ENCODE measurements at regions not wholly inside any gene's neighbourhood (a gene's known extent, or its start where the extent isn't known, plus 50 kb on each side); places are given as distances from the start of the nearest gene placed in this dataset.

GRCh38 chr11:115985896-115986295, 481.7 kb upstream of the CADM1 start:
- TF ChIP-seq, protein P1, sequence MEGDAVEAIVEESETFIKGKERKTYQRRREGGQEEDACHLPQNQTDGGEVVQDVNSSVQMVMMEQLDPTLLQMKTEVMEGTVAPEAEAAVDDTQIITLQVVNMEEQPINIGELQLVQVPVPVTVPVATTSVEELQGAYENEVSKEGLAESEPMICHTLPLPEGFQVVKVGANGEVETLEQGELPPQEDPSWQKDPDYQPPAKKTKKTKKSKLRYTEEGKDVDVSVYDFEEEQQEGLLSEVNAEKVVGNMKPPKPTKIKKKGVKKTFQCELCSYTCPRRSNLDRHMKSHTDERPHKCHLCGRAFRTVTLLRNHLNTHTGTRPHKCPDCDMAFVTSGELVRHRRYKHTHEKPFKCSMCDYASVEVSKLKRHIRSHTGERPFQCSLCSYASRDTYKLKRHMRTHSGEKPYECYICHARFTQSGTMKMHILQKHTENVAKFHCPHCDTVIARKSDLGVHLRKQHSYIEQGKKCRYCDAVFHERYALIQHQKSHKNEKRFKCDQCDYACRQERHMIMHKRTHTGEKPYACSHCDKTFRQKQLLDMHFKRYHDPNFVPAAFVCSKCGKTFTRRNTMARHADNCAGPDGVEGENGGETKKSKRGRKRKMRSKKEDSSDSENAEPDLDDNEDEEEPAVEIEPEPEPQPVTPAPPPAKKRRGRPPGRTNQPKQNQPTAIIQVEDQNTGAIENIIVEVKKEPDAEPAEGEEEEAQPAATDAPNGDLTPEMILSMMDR (IDR thresholded peaks at IDR 0.05): no peak
- no peak for TF ChIP-seq POLR2A (IDR thresholded peaks at IDR 0.05)
- Histone ChIP-seq H3K4me3 (no peak overlapping the region), H3K27ac (no peak overlapping the region), H3K4me1 (peaks cover 0 to 6% (median 0%) of the 10 kb centered on the region in 3 donors), H3K9me3 (no peaks in the 10 kb centered on the region), H3K27me3 (no peaks in the 10 kb centered on the region), H3K36me3 (no peaks in the 10 kb centered on the region)
- intact Hi-C loops (cut with DNase I): no loop called here
- WGBS, 2 donors: 60 to 70% methylated on average over 5 to 6 of the region's 6 CpGs
- no peak for DNase-seq

DNA sequence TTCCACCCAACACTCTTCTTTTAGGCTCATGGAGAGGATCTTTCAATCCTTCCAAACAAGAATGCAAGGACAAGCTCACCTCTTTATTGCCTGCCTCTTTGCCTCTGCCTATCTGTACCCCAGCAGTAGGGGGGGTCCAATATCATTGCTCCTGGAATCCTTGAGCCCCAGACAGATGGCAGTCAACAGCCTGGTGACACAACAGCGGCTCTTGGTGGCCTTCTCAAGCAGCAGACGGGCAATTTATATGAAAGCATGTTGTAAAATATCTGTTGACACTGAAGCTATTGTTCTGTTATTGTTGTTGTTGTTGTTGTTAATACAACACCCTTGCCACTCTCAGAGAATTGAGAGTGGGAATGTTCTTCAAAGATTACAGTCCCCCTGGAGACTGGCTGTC, 480.0 kb upstream of the CADM1 start:
- Histone ChIP-seq H3K9me3 (no peaks in the 10 kb centered on the region), H3K4me1 (peaks cover 0 to 17% (median 9%) of the 10 kb centered on the region in 3 donors), H3K27me3 (no peaks in the 10 kb centered on the region), H3K27ac (no peak overlapping the region), H3K36me3 (no peaks in the 10 kb centered on the region), H3K4me3 (no peak overlapping the region)
- TF ChIP-seq POLR2A (IDR thresholded peaks at IDR 0.05): no peak
- TF ChIP-seq, protein P1 (IDR thresholded peaks at IDR 0.05): no peak
- DNase-seq: no peak
- 83 to 89% methylated on average over 2 of the region's 2 CpGs for WGBS, 2 donors
- intact Hi-C loops (cut with DNase I): no loop called here

DNA sequence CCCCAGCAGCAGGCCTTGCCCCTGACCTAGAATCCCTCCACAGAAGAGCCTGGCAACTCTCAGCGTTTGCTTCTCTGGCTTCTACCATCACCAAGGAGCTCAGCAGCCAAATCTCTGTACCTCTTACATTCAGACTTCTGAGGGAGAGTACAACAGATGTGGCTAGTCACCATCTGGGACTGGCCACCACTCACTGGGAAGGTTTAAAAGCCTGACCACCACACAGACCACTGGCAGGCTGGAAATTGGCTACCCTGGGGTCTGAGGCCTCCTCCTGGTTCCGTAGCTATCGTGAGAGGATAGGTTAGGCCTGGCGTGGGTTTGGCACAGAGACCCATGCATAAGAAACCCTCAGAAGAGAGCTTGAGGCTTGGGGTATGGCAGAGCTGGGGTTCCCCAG, 478.5 kb upstream of the CADM1 start:
- intact Hi-C loops (cut with DNase I): no loop called here
- WGBS, 2 donors: 56 to 83% methylated on average over 1 to 4 of the region's 4 CpGs
- no peak for DNase-seq
- Histone ChIP-seq H3K27ac (no peak overlapping the region), H3K27me3 (no peaks in the 10 kb centered on the region), H3K9me3 (no peaks in the 10 kb centered on the region), H3K4me1 (peaks cover 0 to 17% (median 9%) of the 10 kb centered on the region in 3 donors), H3K4me3 (no peak overlapping the region), H3K36me3 (no peaks in the 10 kb centered on the region)
- TF ChIP-seq, protein P1 (IDR thresholded peaks at IDR 0.05): no peak
- no peak for TF ChIP-seq POLR2A (IDR thresholded peaks at IDR 0.05)

DNA sequence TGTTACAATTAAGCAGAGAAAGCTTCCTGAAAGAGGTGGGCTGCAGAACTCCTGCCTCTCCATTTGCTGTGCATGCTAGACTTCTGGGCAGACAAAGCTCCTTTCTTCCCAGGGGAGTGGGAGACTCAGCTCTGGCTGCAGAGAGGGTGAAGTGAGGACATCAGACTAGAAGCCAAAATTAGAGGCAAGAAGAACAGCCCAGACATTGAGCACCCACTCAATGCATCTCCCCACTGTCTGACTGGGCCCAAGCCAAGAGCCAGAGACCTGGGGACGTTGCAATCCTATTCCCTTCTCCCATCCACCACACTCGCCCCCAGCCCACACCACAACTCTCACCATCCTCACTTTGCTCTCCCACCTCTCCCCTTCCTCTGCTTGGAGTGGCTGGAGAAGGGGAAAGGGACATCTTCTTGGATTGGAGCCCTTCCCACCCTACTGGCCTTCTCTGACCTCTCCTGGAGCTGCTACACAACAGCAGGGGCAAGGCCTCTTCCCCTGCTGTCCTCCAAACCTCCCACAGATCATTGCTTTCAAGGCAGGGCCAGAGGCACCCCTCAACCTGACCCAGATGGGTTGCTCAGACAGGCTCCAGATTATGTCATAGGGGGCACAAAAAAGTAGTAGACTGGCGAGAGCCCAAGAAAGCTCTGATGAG, 477.7 kb upstream of the CADM1 start:
- Histone ChIP-seq H3K36me3 (no peaks in the 10 kb centered on the region), H3K4me1 (peaks cover 0 to 17% (median 9%) of the 10 kb centered on the region in 3 donors), H3K4me3 (no peak overlapping the region), H3K27me3 (no peaks in the 10 kb centered on the region), H3K9me3 (no peaks in the 10 kb centered on the region), H3K27ac (no peak overlapping the region)
- 85 to 90% methylated on average over 2 to 3 of the region's 3 CpGs for WGBS, 2 donors
- no peak for TF ChIP-seq POLR2A (IDR thresholded peaks at IDR 0.05)
- TF ChIP-seq, protein P1 (IDR thresholded peaks at IDR 0.05): no peak
- intact Hi-C loops (cut with DNase I): no loop called here
- DNase-seq: no peak

DNA sequence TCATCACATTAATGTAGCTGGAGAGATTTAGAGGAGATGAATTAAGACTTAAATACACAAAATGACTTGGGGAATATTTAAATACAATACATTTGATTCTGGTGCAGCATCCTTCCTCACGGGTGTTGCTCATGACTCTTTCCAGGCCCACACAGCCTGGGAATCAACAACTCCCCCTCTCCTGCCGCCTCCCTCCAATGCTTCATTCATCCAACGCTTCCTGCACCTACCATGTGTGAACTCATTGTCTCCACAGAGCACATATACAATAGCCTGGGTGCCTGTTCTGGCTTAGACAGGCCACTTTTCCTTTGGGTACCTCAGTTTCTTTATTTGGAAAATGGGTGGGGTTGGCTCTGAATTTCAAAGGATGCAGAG, 476.9 kb upstream of the CADM1 start:
- intact Hi-C loops (cut with DNase I): no loop called here
- H3K4me1 ChIP-seq: peaks cover 0 to 17% (median 9%) of the 10 kb centered on the region in 3 donors
- DNase-seq: no peak

More for the DNA sequence above, 476.9 kb upstream of the CADM1 start:
- no peak overlapping the region for H3K4me3 ChIP-seq
- TF ChIP-seq, protein P1 (IDR thresholded peaks at IDR 0.05): no peak
- no peak for TF ChIP-seq POLR2A (IDR thresholded peaks at IDR 0.05)
- H3K27ac ChIP-seq: no peak overlapping the region
- WGBS, 2 donors: 50 to 68% methylated on average over 3 of the region's 3 CpGs
- no peaks in the 10 kb centered on the region for H3K9me3 ChIP-seq
- no peaks in the 10 kb centered on the region for H3K36me3 ChIP-seq
- peaks cover 0 to 5% (median 0%) of the 10 kb centered on the region in 4 donors for H3K27me3 ChIP-seq

All from esophagus squamous epithelium (tissue), 5 donors.